ENCODE measurements at regions not wholly inside any gene's neighbourhood (a gene's known extent, or its start where the extent isn't known, plus 50 kb on each side); places are given as distances from the start of the nearest gene placed in this dataset.

DNA sequence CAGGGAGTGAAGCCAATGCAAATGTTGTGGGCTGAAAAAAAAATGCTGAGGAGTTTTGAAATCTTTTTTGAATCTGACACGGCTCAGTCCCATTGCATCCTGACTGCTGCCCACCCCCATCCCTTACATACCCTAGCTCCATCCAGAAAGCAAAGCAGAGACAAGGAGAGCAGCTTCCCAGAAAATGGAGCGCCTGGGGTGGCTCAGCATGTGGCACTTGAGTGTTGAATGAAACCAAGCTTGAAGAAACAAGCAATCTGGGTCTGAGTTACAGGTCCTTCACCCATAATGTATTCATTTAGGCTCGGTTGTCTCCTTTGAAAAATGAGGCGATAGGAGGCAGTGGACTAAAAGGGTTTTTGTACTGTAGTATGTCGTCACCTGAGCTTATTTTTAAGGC is 244.2 kb upstream of the ACVR2A start:
- TF ChIP-seq, protein P1, sequence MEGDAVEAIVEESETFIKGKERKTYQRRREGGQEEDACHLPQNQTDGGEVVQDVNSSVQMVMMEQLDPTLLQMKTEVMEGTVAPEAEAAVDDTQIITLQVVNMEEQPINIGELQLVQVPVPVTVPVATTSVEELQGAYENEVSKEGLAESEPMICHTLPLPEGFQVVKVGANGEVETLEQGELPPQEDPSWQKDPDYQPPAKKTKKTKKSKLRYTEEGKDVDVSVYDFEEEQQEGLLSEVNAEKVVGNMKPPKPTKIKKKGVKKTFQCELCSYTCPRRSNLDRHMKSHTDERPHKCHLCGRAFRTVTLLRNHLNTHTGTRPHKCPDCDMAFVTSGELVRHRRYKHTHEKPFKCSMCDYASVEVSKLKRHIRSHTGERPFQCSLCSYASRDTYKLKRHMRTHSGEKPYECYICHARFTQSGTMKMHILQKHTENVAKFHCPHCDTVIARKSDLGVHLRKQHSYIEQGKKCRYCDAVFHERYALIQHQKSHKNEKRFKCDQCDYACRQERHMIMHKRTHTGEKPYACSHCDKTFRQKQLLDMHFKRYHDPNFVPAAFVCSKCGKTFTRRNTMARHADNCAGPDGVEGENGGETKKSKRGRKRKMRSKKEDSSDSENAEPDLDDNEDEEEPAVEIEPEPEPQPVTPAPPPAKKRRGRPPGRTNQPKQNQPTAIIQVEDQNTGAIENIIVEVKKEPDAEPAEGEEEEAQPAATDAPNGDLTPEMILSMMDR (IDR thresholded peaks at IDR 0.05; ENCODE audit: insufficient read depth, low read depth, low read length), result no peak
- TF ChIP-seq EZH2 (IDR thresholded peaks at IDR 0.05; ENCODE audit: insufficient read depth, low read length), result no peak

Data from astrocyte (in vitro differentiated cells and primary cell).